Thyroid gland (tissue), 4 donors: ENCODE measurements at regions not wholly inside any gene's neighbourhood (a gene's known extent, or its start where the extent isn't known, plus 50 kb on each side); places are given as distances from the start of the nearest gene placed in this dataset.

Experiments
- POLR2A ChIP-seq, 2 donors: fragments of 450-650 bp; IDR thresholded peaks; one replicate each; pipeline ENCODE4 v1.6.1; 2017; ENCODE audit warnings: antibody characterized with exemption in 2 of 2, mild to moderate bottlenecking in 2 of 2, moderate library complexity in 1 of 2
- TF ChIP-seq, protein P1 (sequence below), 6 experiments: fragments of 200-600 bp in 3 of 6; fragments of 450-650 bp in 3 of 6; sonication (generic) in 3 of 6; IDR thresholded peaks; one replicate each; pipeline ENCODE4 v1.5.1; 2016 to 2019; ENCODE audit warnings: antibody characterized with exemption in 6 of 6, mild to moderate bottlenecking in 2 of 6, inconsistent platforms in 1 of 6, moderate library complexity in 1 of 6

DNA sequence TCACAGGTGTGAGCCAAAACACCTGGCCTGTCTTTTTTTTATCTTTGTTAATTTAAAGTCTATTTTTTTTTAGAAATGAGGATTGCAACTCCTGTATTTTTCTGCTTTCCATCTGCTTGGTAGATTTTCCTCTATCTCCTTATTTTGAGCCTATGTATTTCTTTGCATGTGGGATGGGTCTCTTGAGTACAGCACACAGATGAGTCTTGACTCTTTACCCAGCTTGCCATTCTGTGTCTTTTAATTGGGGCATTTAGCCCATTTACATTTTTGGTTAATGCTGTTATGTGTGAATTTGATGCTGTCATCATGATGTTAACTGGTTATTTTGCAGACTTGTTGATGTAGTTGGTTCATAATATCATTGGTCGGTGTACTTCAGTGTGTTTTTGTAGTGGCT lies 317.4 kb downstream of the IPO8 start:
- TF ChIP-seq, protein P1, sequence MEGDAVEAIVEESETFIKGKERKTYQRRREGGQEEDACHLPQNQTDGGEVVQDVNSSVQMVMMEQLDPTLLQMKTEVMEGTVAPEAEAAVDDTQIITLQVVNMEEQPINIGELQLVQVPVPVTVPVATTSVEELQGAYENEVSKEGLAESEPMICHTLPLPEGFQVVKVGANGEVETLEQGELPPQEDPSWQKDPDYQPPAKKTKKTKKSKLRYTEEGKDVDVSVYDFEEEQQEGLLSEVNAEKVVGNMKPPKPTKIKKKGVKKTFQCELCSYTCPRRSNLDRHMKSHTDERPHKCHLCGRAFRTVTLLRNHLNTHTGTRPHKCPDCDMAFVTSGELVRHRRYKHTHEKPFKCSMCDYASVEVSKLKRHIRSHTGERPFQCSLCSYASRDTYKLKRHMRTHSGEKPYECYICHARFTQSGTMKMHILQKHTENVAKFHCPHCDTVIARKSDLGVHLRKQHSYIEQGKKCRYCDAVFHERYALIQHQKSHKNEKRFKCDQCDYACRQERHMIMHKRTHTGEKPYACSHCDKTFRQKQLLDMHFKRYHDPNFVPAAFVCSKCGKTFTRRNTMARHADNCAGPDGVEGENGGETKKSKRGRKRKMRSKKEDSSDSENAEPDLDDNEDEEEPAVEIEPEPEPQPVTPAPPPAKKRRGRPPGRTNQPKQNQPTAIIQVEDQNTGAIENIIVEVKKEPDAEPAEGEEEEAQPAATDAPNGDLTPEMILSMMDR (IDR thresholded peaks at IDR 0.05) = no peak
- no peak for TF ChIP-seq POLR2A (IDR thresholded peaks at IDR 0.05)
